ENCODE measurements at regions not wholly inside any gene's neighbourhood (a gene's known extent, or its start where the extent isn't known, plus 50 kb on each side); places are given as distances from the start of the nearest gene placed in this dataset.
"Not testable (repeated sequence)": the region's sequence is repeated elsewhere in the genome, so short reads cannot be mapped to it uniquely, and the experiment has no call there.

DNA sequence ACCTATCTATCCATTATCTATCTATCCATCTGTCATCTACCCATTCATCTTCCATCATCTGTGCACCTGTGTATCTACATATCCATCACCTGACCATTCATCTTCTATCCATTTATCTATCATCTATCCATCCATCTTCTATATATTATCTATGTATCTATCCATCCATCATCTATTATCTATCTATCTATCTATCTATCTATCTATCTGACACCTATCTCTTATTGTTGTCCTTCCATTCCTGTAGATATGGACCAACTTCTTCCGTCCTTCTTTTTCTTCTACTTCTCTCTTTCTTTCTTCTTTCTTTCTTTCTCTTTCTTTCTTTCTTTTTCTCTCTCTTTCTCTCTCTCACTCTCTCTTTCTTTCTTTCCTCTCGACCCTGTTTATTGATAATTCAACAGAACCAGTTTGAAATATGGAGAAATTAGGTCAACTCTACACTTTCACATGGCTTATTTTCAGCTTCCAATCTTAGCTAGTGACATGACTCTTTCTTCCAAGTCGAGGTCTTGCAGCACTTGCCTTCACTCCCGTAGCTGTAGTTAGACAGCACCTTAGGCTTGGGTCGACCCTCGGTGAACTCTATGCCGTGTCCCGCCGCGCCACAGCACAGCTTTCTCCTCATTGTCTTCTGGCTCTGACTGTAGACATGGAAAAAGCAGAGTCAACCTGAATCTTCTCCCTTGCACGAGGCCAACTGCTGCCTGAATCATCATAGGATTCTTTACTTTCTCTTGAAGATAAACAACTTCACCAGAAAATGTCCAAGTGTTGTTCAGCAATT lies 110.4 kb upstream of the EXOC2 start:
- no peak for DNase-seq (ENCODE audit: low read depth, low spot score)
- H3K27ac ChIP-seq: no peak overlapping the region

DNA sequence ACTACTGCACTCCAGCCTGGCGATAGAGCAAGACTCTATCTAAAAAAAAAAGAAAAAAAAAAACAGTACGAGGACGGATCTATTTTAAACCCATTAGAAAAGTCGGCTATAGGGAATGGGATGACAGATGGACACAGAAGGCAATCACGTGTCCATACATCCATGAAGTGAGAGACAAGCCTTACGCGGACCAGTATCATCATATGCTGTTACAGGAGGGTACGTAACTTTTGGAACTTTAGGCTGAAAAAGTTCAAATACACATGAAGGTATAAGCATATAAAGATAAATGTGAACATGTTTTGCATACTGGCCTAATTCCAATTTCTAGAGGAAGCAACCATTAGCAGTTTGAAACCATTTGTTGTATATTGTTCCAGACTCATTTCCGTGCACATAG lies 109.8 kb upstream of the EXOC2 start:
- H3K27ac ChIP-seq: no peak overlapping the region
- DNase-seq (ENCODE audit: low read depth, low spot score): no peak

GRCh38 chr6:802223-802622 lies 109.3 kb upstream of the EXOC2 start:
- H3K27ac ChIP-seq; DNase-seq (ENCODE audit: low read depth, low spot score): not testable (repeated sequence)

GRCh38 chr6:799769-800168 lies 106.8 kb upstream of the EXOC2 start:
- no peak for DNase-seq (ENCODE audit: low read depth, low spot score)
- H3K27ac ChIP-seq: no peak overlapping the region

DNA sequence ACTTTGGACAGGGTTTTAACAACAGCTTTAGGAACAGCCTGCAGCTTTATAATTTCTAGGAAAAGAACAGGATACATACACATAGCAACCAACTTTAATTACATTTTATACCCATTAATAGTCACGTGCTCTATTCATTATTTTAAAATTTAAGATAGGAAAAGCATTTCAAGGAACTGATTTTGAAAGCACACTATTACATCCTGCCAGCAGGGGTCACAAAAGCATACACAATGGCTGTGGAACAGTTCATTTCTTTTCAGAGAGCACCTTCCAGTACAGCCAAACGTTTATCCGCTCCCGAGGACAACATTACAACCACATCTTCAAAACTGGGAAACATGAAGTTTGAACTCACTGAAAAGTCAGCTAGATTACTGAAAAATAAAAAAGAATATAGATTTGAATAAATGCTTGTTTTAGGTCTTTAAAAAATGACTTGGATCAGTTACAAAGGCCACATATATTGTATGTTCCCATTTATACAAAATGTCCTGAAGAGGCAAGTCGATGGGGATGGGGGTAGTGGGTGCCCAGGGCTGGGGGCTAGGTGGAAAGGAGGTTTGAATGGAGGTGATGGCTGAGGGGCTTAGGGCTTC lies 104.6 kb upstream of the EXOC2 start:
- H3K27ac ChIP-seq: no peak overlapping the region
- DNase-seq (ENCODE audit: low read depth, low spot score): no peak

GRCh38 chr6:795046-795685 lies 102.2 kb upstream of the EXOC2 start:
- H3K27ac ChIP-seq: no peak overlapping the region
- DNase-seq (ENCODE audit: low read depth, low spot score): no peak

DNA sequence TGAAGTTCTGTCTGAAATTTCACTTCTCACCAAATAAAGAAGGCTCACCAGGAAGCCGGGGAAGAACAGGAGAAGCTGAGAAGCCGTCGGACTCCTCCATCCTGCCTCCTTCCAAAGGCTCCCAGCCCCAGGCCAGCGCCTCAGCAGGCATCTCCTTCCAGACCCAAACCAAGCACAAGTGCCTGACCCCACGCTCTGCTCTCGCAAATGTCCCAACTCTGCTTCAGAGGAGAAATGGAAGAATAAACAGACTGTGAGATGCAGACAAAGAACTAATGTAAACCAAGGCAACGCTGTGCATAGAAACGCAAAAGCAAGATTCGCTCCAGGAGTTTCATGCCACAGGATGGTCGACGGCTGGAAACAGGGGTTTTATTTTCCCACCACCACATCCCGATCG lies 100.3 kb upstream of the EXOC2 start:
- DNase-seq (ENCODE audit: low read depth, low spot score): no peak

DNA sequence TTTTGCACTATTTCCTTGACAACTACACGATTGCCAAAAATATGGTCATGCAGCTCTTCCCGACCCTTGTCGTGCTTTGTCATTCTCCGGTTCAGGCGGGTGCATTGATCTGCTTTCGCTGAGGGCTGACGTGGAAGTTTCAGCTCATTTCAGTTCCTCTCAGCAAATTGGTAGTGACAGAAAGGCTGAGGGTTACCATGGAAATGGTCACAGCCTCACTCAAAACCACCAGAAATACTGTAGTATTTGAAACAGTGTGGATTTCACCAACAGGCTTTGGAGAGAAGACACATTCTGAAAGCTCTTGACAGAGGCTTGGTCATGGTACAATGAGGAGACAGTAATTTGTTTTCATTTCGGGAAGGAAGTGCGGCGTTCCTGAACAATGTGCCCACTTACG lies 99.7 kb upstream of the EXOC2 start:
- no peak for DNase-seq (ENCODE audit: low read depth, low spot score)
- no peak overlapping the region for H3K27ac ChIP-seq

More for the DNA sequence above, 100.3 kb upstream of the EXOC2 start:
- H3K27ac ChIP-seq: no peak overlapping the region

- no peak for DNase-seq (ENCODE audit: low read depth, low spot score)
- no peak overlapping the region for H3K27ac ChIP-seq
Measured at GRCh38 chr6:788058-788457, 95.1 kb upstream of the EXOC2 start.

DNA sequence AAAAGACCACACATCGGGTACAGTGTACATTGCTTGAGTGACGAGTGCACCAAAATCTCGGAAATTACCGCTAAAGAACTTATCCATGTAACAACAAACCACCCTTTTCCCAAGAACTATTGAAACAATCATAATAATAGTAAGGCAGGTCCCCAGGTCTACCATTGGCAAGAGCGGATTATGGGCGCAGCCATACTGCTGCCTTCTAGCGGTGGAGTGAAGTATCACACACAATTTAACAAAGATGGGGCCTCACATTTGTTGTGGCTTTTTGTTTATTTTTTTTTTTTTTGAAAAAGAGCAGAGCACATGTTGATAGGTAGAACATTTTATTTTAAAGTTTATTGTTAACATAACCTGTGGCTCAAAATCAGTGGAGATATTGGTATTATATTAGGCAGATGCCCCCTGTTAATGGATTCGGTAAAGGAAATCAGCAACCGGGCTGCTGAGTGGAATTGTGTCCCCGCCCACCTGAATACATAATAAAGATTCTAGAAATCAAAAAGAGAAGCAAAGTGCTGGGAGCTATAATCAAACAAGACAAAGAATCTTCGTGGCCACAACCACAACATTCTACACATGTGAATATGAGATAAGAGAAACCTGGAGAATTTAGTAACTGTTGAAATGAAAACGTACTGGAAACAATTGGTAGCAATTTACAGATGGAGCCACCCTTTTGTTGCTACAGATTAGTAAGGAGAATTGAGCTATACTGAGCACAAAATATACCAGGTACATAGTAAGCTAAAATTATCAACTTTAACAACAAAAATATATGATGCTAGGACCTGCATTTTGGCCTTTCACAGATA lies 94.2 kb upstream of the EXOC2 start:
- no peak overlapping the region for H3K27ac ChIP-seq
- DNase-seq (ENCODE audit: low read depth, low spot score): no peak

DNA sequence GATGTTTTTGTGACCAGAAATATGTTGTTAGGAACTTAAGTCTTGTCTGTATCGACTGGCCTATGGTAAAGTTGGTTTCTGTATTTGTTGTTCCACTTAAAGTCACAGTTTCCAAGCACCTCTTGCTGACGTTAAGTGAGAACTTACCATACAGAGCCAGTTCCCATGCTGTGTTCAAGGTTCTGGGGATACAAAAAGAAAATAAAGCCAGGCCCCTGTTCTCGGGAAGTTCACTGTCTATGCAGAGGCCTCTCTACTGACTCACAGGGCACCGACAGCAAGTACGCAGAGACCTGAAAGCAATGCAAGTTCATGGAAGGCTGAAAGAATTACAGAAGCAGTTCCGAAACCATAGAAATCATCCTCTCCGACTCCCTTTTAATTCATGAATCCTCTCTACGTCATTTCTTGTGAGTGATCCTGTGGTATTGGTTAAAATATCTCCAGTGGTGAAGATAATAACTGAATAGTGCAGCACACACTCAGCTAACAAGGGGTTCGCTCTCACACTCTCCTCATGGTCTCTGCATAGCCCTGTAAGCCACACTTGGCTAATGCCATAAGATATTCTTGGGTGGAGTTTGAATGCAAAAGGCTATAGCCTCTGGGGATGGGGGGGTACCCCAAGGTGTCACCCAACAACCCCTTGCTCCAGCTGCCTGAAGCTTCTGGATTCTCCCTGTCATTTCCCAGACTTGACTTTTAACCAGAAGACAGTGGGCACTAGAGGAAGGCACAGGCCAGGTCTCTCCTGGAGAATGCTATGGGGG lies 91.2 kb upstream of the EXOC2 start:
- H3K27ac ChIP-seq: no peak overlapping the region
- no peak for DNase-seq (ENCODE audit: low read depth, low spot score)

DNA sequence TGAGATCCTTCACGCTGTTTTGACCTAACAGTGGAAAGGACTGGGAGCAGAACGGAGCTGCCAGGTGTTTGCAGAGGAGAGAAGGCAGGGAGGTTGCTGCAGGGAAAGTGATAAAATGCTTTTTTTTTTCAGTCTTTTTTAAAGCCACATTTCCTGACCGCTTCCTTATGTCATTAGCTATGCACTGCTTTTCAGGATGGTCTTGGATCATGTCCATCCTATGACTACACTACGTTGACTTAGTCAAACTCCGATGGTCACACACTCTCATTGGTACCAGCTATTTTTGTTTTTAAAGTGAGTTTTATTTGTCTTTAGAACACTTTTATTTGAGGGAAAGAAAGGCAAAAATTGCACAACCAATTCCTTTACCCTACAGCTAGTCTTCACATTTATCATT lies 89.2 kb upstream of the EXOC2 start:
- H3K27ac ChIP-seq: no peak overlapping the region
- DNase-seq (ENCODE audit: low read depth, low spot score): no peak

DNA sequence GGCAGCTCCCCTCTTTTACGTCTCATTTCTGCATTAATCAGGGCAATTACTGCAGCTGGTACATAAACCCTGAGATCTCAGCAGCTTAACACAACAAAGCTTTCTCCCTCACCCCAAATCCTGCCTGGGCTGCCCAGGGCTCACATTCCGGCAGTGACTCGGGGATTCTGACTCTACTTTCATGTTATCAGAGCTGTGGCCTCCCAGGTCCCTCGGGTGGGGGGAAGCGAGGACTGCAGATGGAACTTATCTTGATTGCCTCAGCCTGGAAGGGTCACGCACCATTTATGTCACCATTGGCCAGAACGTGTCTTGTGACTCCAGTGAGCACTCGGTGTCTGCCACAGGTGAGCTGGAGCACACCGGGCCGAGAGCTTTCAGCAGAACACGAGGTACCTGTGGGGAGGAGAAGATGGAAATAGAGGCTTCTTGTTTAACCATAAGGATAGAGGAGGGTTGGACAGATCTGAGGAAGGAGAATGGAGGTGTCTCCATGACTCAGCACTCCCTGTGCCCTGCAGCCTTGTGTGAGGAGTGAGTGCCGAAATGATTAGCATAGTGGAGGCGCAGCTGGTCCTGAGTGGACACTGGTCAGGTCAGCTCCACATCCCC lies 88.5 kb upstream of the EXOC2 start:
- no peak overlapping the region for H3K27ac ChIP-seq
- DNase-seq (ENCODE audit: low read depth, low spot score): no peak

DNA sequence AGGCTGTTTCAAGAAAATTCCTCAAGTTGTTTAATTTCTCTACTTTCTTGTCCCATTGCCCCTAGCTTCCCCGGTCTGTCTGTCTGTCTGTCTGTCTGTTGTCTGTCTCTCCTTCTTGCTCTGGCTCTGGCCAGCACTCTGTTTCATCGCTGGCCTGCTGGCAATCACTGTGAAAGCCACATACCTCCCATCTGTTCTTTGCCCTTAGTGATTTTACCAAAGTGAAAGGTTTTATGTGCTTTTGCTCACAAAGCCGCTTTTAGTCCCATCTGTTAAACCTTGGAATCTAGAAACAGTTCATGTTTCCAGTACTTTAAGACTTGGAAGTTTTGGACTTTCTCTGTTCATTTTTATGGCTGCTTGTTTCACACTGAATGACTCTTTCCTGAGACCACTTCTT lies 87.8 kb upstream of the EXOC2 start:
- no peak overlapping the region for H3K27ac ChIP-seq
- no peak for DNase-seq (ENCODE audit: low read depth, low spot score)

DNA sequence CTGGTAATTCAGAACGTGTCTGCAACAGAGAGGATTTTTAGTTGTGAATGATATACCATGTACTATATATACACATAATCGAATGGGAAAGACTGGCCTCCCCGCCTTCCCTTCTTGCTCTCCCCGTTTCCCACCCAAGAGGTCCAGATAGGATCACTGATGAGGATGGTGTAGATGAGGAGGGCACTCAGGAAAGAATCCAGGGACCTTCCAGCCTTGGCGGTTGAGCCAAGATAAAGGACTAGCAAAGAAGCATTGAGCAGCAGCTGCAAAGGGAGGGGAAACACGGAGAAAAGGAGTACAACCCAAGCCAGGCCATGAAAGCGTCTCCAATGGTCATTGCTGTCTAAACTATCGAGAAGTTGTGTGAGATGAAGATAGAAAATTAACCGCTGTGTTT lies 84.0 kb upstream of the EXOC2 start:
- DNase-seq (ENCODE audit: low read depth, low spot score): no peak
- H3K27ac ChIP-seq: no peak overlapping the region

- no peak overlapping the region for H3K27ac ChIP-seq
- DNase-seq (ENCODE audit: low read depth, low spot score): no peak
Measured at GRCh38 chr6:776528-776931, 83.6 kb upstream of the EXOC2 start.

DNA sequence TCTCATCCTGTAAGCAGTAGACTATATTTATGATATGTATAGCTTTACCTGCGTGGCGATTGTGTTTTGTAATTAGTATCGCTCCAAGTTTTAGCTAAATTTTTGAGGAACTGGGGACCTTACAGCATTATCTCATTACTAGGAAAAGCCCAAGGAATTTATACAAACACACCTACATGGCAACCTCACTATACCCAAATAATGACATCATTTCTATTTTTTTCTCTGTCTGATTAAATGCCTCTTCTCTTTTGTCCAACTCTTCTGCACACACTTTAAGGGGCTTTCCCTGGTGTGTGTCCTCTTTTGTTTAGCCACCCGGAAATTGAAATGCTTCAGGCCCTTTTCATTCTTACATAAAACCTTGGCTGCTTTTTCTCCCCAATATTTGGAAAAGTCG lies 82.9 kb upstream of the EXOC2 start:
- H3K27ac ChIP-seq: no peak overlapping the region
- DNase-seq (ENCODE audit: low read depth, low spot score): no peak

- not testable (repeated sequence) for DNase-seq (ENCODE audit: low read depth, low spot score); H3K27ac ChIP-seq
Measured at GRCh38 chr6:771683-772082, 78.7 kb upstream of the EXOC2 start.

- H3K27ac ChIP-seq: no peak overlapping the region
Measured at GRCh38 chr6:767755-768512, 75.0 kb upstream of the EXOC2 start.

More at GRCh38 chr6:767755-768512, 75.0 kb upstream of the EXOC2 start:
- DNase-seq (ENCODE audit: low read depth, low spot score): no peak
